GM23248 (cell line): ENCODE measurements at regions not wholly inside any gene's neighbourhood (a gene's known extent, or its start where the extent isn't known, plus 50 kb on each side); places are given as distances from the start of the nearest gene placed in this dataset.
"Not testable (repeated sequence)": the region's sequence is repeated elsewhere in the genome, so short reads cannot be mapped to it uniquely, and the experiment has no call there.

Experiments used
- DNase-seq: peaks from one replicate; pipeline ENCODE4 v3.0.0-alpha.2; 2015
- H2AFZ ChIP-seq: fragments of 200-600 bp; sonication (generic); 2 replicates; pipeline ENCODE4 v1.6.1; 2016; ENCODE audit warnings: antibody characterized with exemption
- H3F3A ChIP-seq: fragments of 200-600 bp; sonication (generic); 2 replicates; pipeline ENCODE4 v1.6.1; 2016; ENCODE audit warnings: mild to moderate bottlenecking, antibody characterized with exemption, mixed run types; ENCODE audit not compliant: insufficient read depth
- H3K27ac ChIP-seq: fragments of 200-600 bp; sonication (generic); 2 replicates; pipeline ENCODE4 v1.5.1; 2016; ENCODE audit warnings: mild to moderate bottlenecking
- H3K27me3 ChIP-seq: fragments of 200-600 bp; sonication (generic); replicated peaks from 2 replicates; pipeline ENCODE4 v1.6.1; 2016; ENCODE audit warnings: mild to moderate bottlenecking; ENCODE audit not compliant: insufficient read depth
- H3K36me3 ChIP-seq: fragments of 200-600 bp; sonication (generic); 2 replicates; pipeline ENCODE4 v1.6.1; 2016; ENCODE audit warnings: low read depth, mild to moderate bottlenecking
- H3K4me1 ChIP-seq: fragments of 200-600 bp; sonication (generic); 2 replicates; pipeline ENCODE4 v1.6.1; 2016; ENCODE audit warnings: mild to moderate bottlenecking; ENCODE audit not compliant: insufficient read depth
- H3K4me2 ChIP-seq: fragments of 200-600 bp; sonication (generic); one replicate; pipeline ENCODE4 v1.6.1; 2016; ENCODE audit warnings: mild to moderate bottlenecking; ENCODE audit not compliant: unreplicated experiment
- H3K4me3 ChIP-seq: fragments of 200-600 bp; sonication (generic); 2 replicates; pipeline ENCODE4 v1.5.1; 2016; ENCODE audit warnings: mild to moderate bottlenecking
- H3K79me2 ChIP-seq: fragments of 200-600 bp; sonication (generic); 2 replicates; pipeline ENCODE4 v1.6.1; 2016; ENCODE audit warnings: mild to moderate bottlenecking; ENCODE audit not compliant: insufficient read depth
- H3K9ac ChIP-seq: fragments of 200-600 bp; sonication (generic); 2 replicates; pipeline ENCODE4 v1.6.1; 2016; ENCODE audit warnings: mild to moderate bottlenecking
- H3K9me2 ChIP-seq: fragments of 200-600 bp; sonication (generic); 2 replicates; pipeline ENCODE4 v1.6.1; 2016; ENCODE audit warnings: mixed run types, mild to moderate bottlenecking, moderate library complexity; ENCODE audit not compliant: insufficient read depth
- H3K9me3 ChIP-seq: fragments of 200-600 bp; sonication (generic); one replicate; pipeline ENCODE4 v1.6.1; 2017; ENCODE audit warnings: low read depth
- H4K20me1 ChIP-seq: fragments of 200-600 bp; sonication (generic); 2 replicates; pipeline ENCODE4 v1.6.0; 2016; ENCODE audit not compliant: insufficient read depth
- EZH2 ChIP-seq: fragments of 200-600 bp; sonication (generic); IDR thresholded peaks from 2 replicates; pipeline ENCODE4 v1.6.1; 2018; ENCODE audit warnings: antibody characterized with exemption, mild to moderate bottlenecking; ENCODE audit not compliant: insufficient read depth, poor library complexity, severe bottlenecking
- EZH2phosphoT487 ChIP-seq: fragments of 200-600 bp; sonication (generic); IDR thresholded peaks from 2 replicates; pipeline ENCODE4 v1.6.1; 2018; ENCODE audit warnings: antibody characterized with exemption, moderate library complexity, mild to moderate bottlenecking, low read depth; ENCODE audit not compliant: insufficient read depth
- WGBS, 2 experiments: methylation state at CpG; one replicate each; pipeline ENCODE4 v1.1.6; 2015 to 2017; ENCODE audit warnings: low lambda C conversion rate in 2 of 2, low coverage in 1 of 2; ENCODE audit errors: missing lambda C conversion rate in 2 of 2; 5-methylcytosine and 5-hydroxymethylcytosine counted together
- in situ Hi-C: fragments of 300-500 bp; cut with MboI; formaldehyde crosslinking; loops from 2 replicates; pipeline ENCODE4 v1.15.0; 2020

DNA sequence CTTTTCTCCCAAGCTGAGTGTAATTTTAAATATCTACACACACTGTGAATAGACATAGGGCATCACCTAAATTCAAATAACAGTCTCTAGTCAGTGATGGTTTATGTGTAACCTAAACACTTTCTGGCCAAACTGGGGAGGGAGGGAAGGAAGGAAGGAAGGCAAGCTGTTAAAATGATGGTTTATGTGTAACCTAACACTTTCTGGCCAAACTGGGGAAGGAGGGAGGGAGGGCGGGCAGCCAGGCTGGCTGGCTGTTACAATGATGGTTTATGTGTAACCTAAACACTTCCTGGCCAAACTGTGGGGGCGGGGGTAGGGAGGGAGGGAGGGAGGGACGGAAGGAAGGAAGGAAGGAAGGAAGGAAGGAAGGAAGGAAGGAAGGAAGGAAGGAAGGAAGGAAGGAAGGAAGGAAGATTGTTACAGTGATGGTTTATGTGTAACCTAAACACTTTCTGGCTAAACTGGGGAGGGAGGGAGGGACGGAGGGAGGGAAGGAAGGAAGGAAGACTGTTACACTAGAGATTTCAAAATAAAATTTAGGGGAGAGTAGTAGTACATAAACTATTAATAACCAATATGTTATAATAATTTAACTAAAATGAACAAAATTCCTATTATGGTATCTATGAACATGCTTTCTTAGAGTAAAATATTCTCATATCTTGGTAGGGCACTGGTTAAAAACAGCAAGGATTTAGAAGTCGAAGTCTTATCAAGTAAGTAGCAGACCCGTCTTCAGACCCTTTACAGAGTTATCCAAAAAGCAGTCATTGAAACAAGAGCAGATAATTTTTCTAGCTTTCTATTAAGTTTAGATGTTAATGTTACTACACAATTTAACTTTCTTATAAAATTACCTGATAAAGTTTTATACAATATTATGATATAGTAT is 148.1 kb downstream of the LMLN start:
- H2AFZ ChIP-seq, result no peak overlapping the region
- no peaks in the 10 kb centered on the region for H3K9me3 ChIP-seq
- no peak for TF ChIP-seq EZH2phosphoT487
- no peak for TF ChIP-seq EZH2
- no peak overlapping the region for H3K9ac ChIP-seq
- no peak for DNase-seq
- no peaks in the 10 kb centered on the region for H3K9me2 ChIP-seq
- WGBS, 2 experiments, result 32 to 90% methylated on average over 2 to 6 of the region's 6 CpGs
- peaks cover 28% of the 10 kb centered on the region for H3K27me3 ChIP-seq
- in situ Hi-C loops, result no loop called here
- no peaks in the 10 kb centered on the region for H3K79me2 ChIP-seq
- no peak overlapping the region for H3K4me2 ChIP-seq
- H3F3A ChIP-seq, result no peaks in the 10 kb centered on the region
- H3K4me1 ChIP-seq, result no peaks in the 10 kb centered on the region
- no peak overlapping the region for H3K27ac ChIP-seq
- no peaks in the 10 kb centered on the region for H3K36me3 ChIP-seq
- H4K20me1 ChIP-seq, result no peaks in the 10 kb centered on the region
- no peak overlapping the region for H3K4me3 ChIP-seq

DNA sequence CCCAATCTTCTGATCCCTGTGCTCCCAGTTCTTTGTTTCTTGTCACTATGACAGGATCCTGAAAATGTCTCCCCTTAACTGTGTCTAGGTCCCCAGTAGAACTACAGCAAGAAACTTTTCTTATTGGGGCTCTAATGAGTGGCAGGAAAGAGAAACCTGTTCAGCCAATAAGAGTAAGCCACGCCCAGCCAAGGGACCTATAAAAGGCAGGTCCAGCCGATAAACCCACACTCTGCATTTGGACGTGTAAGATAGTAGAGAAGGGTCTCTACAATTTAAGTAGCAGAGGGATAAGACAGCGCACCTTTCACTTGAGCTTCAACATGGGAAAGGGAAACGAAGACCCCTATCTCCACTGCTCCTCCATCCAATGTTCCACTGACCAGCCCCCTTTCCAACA is 149.9 kb downstream of the LMLN start:
- H3K79me2 ChIP-seq, result no peaks in the 10 kb centered on the region
- H3K4me3 ChIP-seq, result no peak overlapping the region
- H4K20me1 ChIP-seq, result no peaks in the 10 kb centered on the region
- H3K4me2 ChIP-seq, result no peak overlapping the region
- H3K27me3 ChIP-seq, result peaks cover 44% of the 10 kb centered on the region
- in situ Hi-C loops, result no loop called here
- 58 to 65% methylated on average over 5 of the region's 5 CpGs for WGBS, 2 experiments
- H3F3A ChIP-seq, result no peaks in the 10 kb centered on the region
- no peaks in the 10 kb centered on the region for H3K9me3 ChIP-seq
- no peak for TF ChIP-seq EZH2
- TF ChIP-seq EZH2phosphoT487, result no peak
- H3K36me3 ChIP-seq, result no peaks in the 10 kb centered on the region
- DNase-seq, result no peak
- H3K4me1 ChIP-seq, result no peaks in the 10 kb centered on the region
- H3K27ac ChIP-seq, result no peak overlapping the region
- no peak overlapping the region for H2AFZ ChIP-seq
- H3K9ac ChIP-seq, result no peak overlapping the region
- no peaks in the 10 kb centered on the region for H3K9me2 ChIP-seq

DNA sequence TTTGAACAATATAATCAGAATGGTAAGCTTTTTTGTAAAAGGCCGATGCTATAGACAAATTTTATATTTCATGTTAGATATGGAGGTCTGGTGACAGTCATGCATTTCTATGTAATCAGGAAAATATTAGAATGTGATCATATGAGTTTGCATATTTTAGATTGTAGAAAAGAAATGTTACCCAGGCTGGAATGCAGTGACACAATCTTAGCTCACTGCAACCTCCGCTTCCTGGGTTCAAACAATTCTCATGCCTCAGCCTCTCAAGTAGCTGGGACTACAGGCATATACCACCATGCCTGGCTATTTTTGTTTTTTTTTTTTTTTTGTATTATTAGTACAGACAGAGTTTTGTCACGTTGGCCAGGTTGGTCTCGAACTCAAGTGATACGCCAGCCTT is 152.0 kb downstream of the LMLN start:
- in situ Hi-C loops, result no loop called here
- Histone ChIP-seq H2AFZ (no peak overlapping the region), H3K9ac (no peak overlapping the region), H3K4me2 (no peak overlapping the region), H3K27me3 (peaks cover 53% of the 10 kb centered on the region), H3K9me3 (no peaks in the 10 kb centered on the region), H3K9me2 (no peaks in the 10 kb centered on the region), H3K4me3 (no peak overlapping the region), H3K79me2 (no peaks in the 10 kb centered on the region), H4K20me1 (no peaks in the 10 kb centered on the region), H3K36me3 (no peaks in the 10 kb centered on the region), H3F3A (no peaks in the 10 kb centered on the region), H3K4me1 (no peaks in the 10 kb centered on the region), H3K27ac (no peak overlapping the region)
- 79 to 83% methylated on average over 5 of the region's 5 CpGs for WGBS, 2 experiments
- no peak for DNase-seq
- TF ChIP-seq EZH2 (no peak), EZH2phosphoT487 (no peak)

DNA sequence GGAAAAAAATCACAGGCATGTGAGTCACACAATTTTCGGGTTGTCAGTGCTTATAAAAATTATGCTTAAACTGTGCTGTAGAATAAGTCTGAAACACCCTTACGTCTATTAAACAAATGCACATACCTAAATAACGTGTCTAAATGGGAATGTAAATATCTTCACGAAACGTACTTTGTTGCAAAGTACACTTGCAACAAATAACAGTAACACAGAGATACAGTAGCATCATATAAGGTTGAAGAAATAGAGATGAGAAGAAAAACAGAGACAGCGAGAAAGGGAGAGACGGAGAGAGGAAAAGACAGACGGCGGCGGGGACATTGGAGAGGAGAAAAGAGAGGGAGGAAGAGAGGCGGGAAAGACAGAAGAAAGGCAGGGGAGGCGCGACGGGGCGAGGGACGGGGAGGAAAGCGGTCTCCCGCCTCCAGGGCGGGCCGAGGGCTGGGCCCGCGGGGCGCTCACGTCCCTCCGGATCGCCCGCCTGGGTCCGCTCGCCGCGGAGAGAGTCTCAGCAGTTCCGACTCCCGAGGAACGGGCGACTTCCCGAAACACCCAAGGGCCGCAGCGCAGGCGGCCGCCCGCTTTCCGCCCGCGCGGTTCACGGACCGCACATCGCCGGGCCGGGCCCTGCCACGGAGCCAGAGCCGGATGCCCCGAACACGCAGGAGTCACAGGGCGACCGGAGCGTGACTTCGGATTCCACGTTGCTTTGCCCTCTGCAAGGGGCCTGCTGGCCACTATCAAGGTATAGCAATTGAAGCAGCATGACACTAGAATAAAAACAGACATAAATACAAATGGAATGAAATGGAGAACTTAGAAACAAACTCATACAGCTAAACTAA is 153.4 kb downstream of the LMLN start:
- peak overlapping the region; percentile 26; the same call in 1 of the 2 replicates for H3K4me3 ChIP-seq
- DNase-seq, result peak; percentile 28
- in situ Hi-C loops, result no loop called here
- no peaks in the 10 kb centered on the region for H3F3A ChIP-seq
- peak overlapping the region; percentile 16 for H3K4me2 ChIP-seq
- H3K9ac ChIP-seq, result no peak overlapping the region
- no peaks in the 10 kb centered on the region for H4K20me1 ChIP-seq
- 15 to 17% methylated on average over 44 to 59 of the region's 59 CpGs for WGBS, 2 experiments
- no peak overlapping the region for H3K27ac ChIP-seq
- no peaks in the 10 kb centered on the region for H3K79me2 ChIP-seq
- H3K9me2 ChIP-seq, result no peaks in the 10 kb centered on the region
- no peaks in the 10 kb centered on the region for H3K4me1 ChIP-seq
- peaks cover 58% of the 10 kb centered on the region for H3K27me3 ChIP-seq
- TF ChIP-seq EZH2phosphoT487 (peak; percentile 73; the same call in 1 of the 2 replicates), EZH2 (peak; percentile 87)
- peak overlapping the region; percentile 50; the same call in 1 of the 2 replicates for H2AFZ ChIP-seq
- H3K9me3 ChIP-seq, result no peaks in the 10 kb centered on the region
- H3K36me3 ChIP-seq, result no peaks in the 10 kb centered on the region

DNA sequence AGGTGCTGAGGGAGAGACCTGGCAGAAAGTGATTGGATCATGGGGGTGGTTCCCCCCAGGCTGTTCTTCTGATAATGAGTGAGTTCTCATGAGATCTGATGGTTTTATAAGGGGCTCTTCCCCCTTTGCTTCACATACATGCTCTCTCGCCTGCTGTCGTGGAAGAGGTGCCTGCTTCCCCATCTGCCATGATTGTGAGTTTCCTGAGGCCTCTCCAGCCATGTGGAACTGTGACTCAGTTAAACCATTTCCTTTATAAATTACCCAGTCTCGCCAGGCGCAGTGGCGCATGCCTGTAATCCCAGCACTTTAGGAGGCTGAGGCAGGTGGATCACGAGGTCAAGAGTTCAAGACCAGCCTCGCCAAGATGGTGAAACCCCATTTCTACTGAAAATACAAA is 154.5 kb downstream of the LMLN start:
- WGBS, 2 experiments, result 91 to 95% methylated on average over 7 of the region's 7 CpGs

DNA sequence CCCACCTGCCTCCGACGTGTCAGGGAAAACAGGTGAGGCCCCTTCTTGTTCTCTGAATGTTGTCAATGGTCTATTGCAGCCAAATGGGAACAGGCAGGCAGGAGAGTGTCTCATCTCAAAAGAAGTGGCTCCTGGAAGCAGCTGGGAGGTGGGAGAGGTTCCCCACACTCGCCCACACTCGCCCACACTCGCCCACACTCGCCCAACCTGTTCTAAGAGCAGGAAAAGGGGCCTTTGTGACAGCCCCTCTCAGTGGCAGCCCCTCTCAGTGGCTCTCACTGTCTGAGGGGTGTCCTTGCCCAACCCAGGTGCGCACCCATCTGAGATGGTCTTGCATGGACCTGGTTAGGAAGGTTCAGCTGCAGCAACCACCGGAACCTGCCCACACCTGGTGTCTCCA is 162.2 kb downstream of the LMLN start:
- DNase-seq, H3K4me1 ChIP-seq, H3K9me2 ChIP-seq, in situ Hi-C loops, H2AFZ ChIP-seq, H3F3A ChIP-seq, H3K27ac ChIP-seq, H3K9ac ChIP-seq, H3K36me3 ChIP-seq, H3K4me2 ChIP-seq, H4K20me1 ChIP-seq, H3K9me3 ChIP-seq, H3K79me2 ChIP-seq, H3K4me3 ChIP-seq: not testable (repeated sequence)
- H3K27me3 ChIP-seq, result peaks cover 24% of the 10 kb centered on the region
- 51 to 55% methylated on average over 4 of the region's 8 CpGs for WGBS, 2 experiments

More for the DNA sequence above, 154.5 kb downstream of the LMLN start:
- H3K9ac ChIP-seq, H3K4me1 ChIP-seq, H3K27ac ChIP-seq, H3F3A ChIP-seq, in situ Hi-C loops, H4K20me1 ChIP-seq, H3K4me3 ChIP-seq, H3K9me3 ChIP-seq, H3K79me2 ChIP-seq, H2AFZ ChIP-seq, H3K36me3 ChIP-seq, H3K9me2 ChIP-seq, DNase-seq, H3K4me2 ChIP-seq: not testable (repeated sequence)
- peaks cover 64% of the 10 kb centered on the region for H3K27me3 ChIP-seq
